GM18526 (cell line): ENCODE measurements at regions not wholly inside any gene's neighbourhood (a gene's known extent, or its start where the extent isn't known, plus 50 kb on each side); places are given as distances from the start of the nearest gene placed in this dataset.

Source experiments
- POLR2A ChIP-seq: IDR thresholded peaks from 3 replicates; pipeline ENCODE4 v1.6.1; 2011; ENCODE audit not compliant: insufficient read length; ENCODE audit errors: extremely low read depth

GRCh38 chr22:48577014-48577690, 1250.5 kb downstream of the BRD1 start:
- no peak for TF ChIP-seq POLR2A

DNA sequence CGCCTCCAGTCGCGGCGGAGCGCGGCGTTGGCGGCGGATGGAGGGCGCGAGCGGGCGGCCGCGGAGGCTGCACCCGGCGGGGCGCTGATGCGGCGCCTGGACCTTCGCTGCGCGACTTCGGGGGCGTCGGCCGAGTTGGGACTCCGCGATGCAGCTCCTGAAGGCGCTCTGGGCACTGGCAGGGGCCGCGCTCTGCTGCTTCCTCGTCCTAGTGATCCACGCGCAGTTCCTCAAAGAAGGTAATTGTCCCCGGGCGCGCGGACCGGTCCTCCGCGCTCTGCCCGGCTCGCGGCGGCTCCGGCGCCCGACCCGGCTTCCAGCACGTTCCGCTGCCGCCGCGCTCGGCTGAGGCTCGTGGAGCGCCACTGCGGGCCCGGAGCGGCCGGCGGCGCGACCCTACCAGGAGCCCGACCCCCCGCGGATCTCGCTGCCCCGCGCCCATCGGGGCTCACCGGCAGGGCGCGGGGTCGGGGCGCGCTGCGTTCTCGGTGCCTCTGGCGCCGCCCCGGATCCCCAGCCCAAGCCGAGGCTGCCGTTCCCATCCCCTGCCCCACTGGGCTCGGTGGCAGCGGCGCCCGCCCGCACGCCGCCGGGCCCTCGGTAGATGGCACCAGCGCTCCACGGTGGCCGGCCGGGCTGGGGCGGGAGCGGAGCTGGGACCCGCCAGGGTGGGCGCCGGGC, 1251.2 kb downstream of the BRD1 start:
- TF ChIP-seq POLR2A = no peak

DNA sequence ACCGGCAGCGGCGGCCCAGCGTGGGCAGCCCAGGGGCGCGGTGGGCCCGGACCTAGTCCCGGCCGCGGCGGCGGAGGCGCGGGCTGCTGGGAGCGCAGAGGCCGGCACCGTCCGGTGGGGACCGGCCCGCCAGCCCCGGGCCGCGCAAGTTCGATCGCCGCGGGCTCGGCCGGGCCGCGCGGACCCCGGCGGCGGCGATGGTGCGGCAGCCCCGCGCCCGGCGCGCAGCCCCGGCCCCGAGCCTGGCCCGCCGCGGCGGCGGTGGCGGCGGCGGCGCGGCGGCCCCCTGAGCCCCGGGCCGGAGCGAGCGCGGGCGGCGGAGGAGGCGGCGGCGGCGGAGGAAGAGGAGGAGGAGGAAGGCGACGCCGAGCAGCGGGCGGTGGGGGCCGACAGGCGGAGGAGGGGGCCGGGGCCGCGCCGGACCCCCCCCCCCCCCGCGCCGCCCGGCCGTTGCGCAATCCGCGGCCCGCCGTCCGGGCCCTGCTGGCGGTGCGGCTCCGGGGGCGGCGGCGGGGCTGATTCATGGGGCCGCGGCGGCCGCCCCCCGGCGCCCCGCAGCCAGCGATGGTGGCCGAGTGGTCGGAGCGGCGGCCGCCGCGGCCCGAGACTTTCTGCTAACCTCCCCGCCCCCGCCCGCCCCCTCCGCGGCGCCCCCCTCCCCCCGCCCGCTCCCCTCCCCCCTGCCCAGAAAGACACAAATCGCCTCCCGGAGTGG, 1251.9 kb downstream of the BRD1 start:
- no peak for TF ChIP-seq POLR2A

- TF ChIP-seq POLR2A = no peak
Observed at GRCh38 chr22:48574776-48575617, 1252.7 kb downstream of the BRD1 start.

GRCh38 chr22:48573766-48574165, 1253.9 kb downstream of the BRD1 start:
- no peak for TF ChIP-seq POLR2A

GRCh38 chr22:48572951-48573350, 1254.7 kb downstream of the BRD1 start:
- TF ChIP-seq POLR2A = no peak

DNA sequence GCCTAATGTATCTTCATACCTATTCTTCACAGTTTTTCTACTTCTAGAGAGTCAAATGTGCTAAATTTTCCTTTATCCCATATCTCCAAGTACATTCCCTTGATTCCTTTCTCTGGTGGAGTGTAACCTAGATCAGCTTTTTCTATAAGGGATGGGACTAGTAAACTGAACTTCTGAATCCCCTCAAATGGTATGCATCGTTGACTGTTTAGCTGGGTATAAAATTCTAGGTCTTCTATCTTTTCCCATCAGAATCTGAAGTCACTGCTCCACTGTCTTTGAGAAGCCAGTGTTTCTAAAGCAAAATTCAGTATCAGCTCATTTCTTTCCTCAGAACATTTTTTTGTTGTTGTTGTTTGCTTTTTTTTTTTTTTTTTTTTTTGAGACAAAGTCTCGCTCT, 1256.8 kb downstream of the BRD1 start:
- TF ChIP-seq POLR2A = no peak

DNA sequence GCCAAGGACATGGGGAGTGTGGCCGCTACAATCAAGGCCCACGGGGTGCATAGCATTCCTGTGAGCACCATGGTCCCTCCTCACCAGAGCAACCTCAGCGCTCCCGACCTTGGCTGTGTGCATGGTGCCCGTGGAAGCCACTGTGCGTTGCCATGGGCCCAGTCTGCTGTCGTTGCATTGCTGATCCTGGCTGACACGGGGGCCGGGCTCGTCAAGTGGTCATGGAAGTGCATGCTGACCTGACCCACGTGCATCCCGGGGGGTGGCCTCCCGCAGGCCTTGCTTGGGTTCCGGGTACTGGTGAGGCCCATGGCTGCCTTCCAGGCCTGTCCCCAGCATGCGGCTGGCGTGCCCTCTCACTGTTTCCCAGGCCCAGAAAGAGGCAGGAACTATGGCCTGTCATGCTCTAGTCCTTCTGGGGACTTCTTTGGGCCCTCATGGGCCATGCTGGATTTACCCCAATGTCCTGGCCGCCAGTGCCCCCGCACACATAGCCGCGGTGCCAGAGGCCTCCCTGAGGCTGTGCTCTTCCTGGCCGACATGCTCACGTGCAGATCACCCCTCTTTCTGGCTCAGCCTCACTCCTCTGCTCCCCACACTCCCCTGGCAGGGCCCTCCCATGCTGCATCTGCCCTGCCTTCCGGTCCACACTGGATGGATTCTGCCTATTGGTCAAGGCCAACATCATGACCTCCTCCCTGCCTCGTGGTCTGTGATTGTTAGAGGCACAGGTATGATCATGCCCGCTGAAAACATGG, 1258.0 kb downstream of the BRD1 start:
- no peak for TF ChIP-seq POLR2A

DNA sequence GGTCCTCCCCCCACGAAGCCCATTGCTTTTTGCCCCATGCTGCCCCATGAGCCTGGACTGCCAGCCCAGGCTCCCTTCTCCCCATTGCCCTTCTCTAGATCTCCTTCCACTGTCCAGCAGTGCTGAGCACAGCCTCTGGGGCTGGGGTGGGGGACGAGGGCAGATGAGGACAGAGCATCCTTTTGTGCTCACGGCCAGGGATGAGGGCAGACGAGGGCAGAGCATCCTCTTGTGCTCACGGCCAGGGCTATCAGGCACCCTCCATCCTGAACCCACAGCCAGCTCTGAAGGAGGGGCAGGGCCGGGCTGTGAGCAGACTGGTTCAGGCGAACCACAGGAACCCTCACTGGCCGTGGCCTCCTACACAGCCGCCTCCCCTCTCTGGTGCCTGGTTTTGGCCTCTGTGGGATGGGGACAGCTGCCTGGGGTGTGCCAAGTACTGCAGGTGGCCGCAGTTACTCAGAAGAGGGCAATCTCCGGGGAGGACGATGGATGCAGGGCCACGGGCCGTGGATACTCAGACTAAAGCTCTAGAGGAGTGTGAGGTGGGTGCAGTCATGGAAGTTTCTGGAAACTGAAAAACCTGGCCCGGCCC, 1258.8 kb downstream of the BRD1 start:
- TF ChIP-seq POLR2A = no peak

GRCh38 chr22:48567213-48567975, 1260.3 kb downstream of the BRD1 start:
- no peak for TF ChIP-seq POLR2A

DNA sequence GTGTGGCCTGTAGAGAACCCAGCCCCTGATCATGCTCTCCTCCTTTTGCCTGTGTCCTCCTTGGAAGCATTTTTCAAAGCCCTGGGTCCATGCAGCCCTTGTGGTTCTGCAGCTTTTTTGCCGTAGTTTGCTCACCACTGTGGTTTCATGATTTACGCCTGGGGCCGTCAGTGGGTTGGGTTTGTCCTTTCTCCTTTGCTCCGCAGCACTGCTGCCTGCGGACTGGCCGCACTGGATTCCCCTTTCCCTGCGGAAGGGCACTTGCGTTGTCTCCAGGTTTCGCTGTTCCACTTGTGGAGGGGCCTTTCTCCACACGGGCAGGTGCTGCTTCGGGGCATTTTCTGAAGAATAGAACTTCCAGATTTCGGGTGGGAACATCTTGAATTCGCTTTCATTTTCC, 1260.9 kb downstream of the BRD1 start:
- no peak for TF ChIP-seq POLR2A

DNA sequence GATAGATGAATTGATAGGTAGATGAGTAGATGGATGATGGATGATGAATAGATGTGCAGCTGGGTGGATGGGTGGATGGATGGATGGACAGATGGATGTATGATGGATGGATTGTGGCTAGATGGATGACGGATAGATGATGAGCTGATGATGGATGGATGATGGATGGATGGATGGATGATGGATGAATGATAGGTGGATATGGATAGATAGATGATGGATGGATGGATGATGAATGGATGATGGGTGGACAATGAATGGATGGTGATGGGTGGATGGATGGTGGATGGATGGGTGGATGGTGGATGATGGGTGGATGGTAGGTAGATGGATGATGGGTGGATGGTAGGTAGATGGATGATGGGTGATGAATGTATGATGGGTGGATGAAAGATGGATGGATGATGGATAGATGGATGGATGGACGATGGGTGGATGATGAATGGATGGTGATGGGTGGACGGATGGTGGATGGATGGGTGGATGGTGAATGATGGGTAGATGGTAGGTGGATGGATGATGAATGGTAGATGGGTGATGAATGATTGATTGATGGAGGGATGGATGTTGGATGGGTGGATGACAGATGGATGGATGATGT, 1261.7 kb downstream of the BRD1 start:
- TF ChIP-seq POLR2A = no peak

GRCh38 chr22:48564995-48565394, 1262.7 kb downstream of the BRD1 start:
- no peak for TF ChIP-seq POLR2A
